ACHN (cell line): ENCODE measurements at regions not wholly inside any gene's neighbourhood (a gene's known extent, or its start where the extent isn't known, plus 50 kb on each side); places are given as distances from the start of the nearest gene placed in this dataset.

Experiments used
- DNase-seq: peaks from one replicate; pipeline ENCODE4 v3.0.0-alpha.2; 2015
- in situ Hi-C: cut with HindIII; loops from 2 replicates; pipeline ENCODE4 v1.10.0; 2017; ENCODE audit warnings: low sequenced_read_pairs, low pct_ligation_motif_present, low pct_unique_long_range_greater_than_20kb

GRCh38 chr2:19675003-19675629 lies 226.7 kb downstream of the TTC32 start:
- no peak for DNase-seq
- in situ Hi-C loops = no loop called here

- in situ Hi-C loops = no loop called here
- DNase-seq = no peak
Measured at GRCh38 chr2:19674051-19675002, 227.5 kb downstream of the TTC32 start.

GRCh38 chr2:19673213-19673791 lies 228.5 kb downstream of the TTC32 start:
- no peak for DNase-seq
- in situ Hi-C loops = no loop called here

- DNase-seq = no peak
- in situ Hi-C loops = no loop called here
Measured at GRCh38 chr2:19671916-19672315, 229.9 kb downstream of the TTC32 start.

GRCh38 chr2:19671311-19671710 lies 230.5 kb downstream of the TTC32 start:
- in situ Hi-C loops = no loop called here

GRCh38 chr2:19670303-19670702 lies 231.5 kb downstream of the TTC32 start:
- DNase-seq = no peak
- in situ Hi-C loops = no loop called here

More at GRCh38 chr2:19671311-19671710, 230.5 kb downstream of the TTC32 start:
- DNase-seq = no peak

- in situ Hi-C loops = no loop called here
Measured at GRCh38 chr2:19669559-19669958, 232.2 kb downstream of the TTC32 start.

GRCh38 chr2:19669126-19669525 lies 232.7 kb downstream of the TTC32 start:
- in situ Hi-C loops = no loop called here
- no peak for DNase-seq

More at GRCh38 chr2:19669559-19669958, 232.2 kb downstream of the TTC32 start:
- DNase-seq = no peak

GRCh38 chr2:19667536-19667949 lies 234.2 kb downstream of the TTC32 start:
- in situ Hi-C loops = no loop called here
- no peak for DNase-seq

GRCh38 chr2:19667085-19667484 lies 234.7 kb downstream of the TTC32 start:
- DNase-seq = peak; percentile 70
- in situ Hi-C loops = no loop called here

GRCh38 chr2:19664646-19665045 lies 237.1 kb downstream of the TTC32 start:
- in situ Hi-C loops = no loop called here
- DNase-seq = no peak

GRCh38 chr2:19659024-19659792 lies 242.6 kb downstream of the TTC32 start:
- DNase-seq = no peak
- in situ Hi-C loops = no loop called here

GRCh38 chr2:19656011-19656410 lies 245.8 kb downstream of the TTC32 start:
- no peak for DNase-seq
- in situ Hi-C loops = no loop called here

GRCh38 chr2:19654310-19655090 lies 247.3 kb downstream of the TTC32 start:
- in situ Hi-C loops = no loop called here
- DNase-seq = no peak

- in situ Hi-C loops = no loop called here
- no peak for DNase-seq
Measured at GRCh38 chr2:19653509-19653908, 248.3 kb downstream of the TTC32 start.

- in situ Hi-C loops = no loop called here
- no peak for DNase-seq
Measured at GRCh38 chr2:19652811-19653210, 249.0 kb downstream of the TTC32 start.

GRCh38 chr2:19651466-19651865 lies 250.3 kb downstream of the TTC32 start:
- in situ Hi-C loops = no loop called here
- no peak for DNase-seq

- peak; percentile 64 for DNase-seq
- in situ Hi-C loops = no loop called here
Measured at GRCh38 chr2:19649785-19650380, 251.9 kb downstream of the TTC32 start.
